ENCODE measurements at regions not wholly inside any gene's neighbourhood (a gene's known extent, or its start where the extent isn't known, plus 50 kb on each side); places are given as distances from the start of the nearest gene placed in this dataset.

DNA sequence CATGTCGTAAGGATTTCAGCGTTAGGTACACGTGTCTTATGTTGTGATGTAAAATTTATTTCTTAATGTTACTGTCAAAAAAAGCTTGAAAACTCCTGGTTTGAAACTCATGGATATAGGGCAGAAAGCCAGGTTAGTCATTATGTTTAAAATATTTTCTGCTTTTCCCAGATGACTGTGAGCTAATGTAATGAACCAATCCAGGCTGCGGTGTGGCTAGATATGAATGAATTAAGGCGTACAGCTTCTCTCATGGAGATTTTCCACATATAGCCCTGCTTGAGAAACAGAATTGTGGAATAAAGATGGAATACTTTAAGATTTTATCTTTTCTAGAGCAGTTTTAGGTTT lies 80.3 kb upstream of the STMND1 start:
- TF ChIP-seq, protein P1, sequence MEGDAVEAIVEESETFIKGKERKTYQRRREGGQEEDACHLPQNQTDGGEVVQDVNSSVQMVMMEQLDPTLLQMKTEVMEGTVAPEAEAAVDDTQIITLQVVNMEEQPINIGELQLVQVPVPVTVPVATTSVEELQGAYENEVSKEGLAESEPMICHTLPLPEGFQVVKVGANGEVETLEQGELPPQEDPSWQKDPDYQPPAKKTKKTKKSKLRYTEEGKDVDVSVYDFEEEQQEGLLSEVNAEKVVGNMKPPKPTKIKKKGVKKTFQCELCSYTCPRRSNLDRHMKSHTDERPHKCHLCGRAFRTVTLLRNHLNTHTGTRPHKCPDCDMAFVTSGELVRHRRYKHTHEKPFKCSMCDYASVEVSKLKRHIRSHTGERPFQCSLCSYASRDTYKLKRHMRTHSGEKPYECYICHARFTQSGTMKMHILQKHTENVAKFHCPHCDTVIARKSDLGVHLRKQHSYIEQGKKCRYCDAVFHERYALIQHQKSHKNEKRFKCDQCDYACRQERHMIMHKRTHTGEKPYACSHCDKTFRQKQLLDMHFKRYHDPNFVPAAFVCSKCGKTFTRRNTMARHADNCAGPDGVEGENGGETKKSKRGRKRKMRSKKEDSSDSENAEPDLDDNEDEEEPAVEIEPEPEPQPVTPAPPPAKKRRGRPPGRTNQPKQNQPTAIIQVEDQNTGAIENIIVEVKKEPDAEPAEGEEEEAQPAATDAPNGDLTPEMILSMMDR (conservative IDR thresholded peaks at IDR 0.05; ENCODE audit: low read length): no peak
- no peak for TF ChIP-seq EZH2phosphoT487 (IDR thresholded peaks at IDR 0.05; ENCODE audit: borderline replicate concordance, low read depth, low read length)
